ENCODE measurements at regions not wholly inside any gene's neighbourhood (a gene's known extent, or its start where the extent isn't known, plus 50 kb on each side); places are given as distances from the start of the nearest gene placed in this dataset.

GRCh38 chr18:69205925-69206324, 194.8 kb upstream of the DOK6 start (continued):
- TF ChIP-seq JUND (IDR thresholded peaks at IDR 0.05; ENCODE audit: low read length) = no peak
- no peak for TF ChIP-seq RNF2 (IDR thresholded peaks at IDR 0.05; ENCODE audit: borderline replicate concordance, low read depth, low read length, missing control alignments, poor library complexity, severe bottlenecking)
- TF ChIP-seq CREB1 (IDR thresholded peaks at IDR 0.05) = no peak

Data from H1 (cell line).